ENCODE measurements at regions not wholly inside any gene's neighbourhood (a gene's known extent, or its start where the extent isn't known, plus 50 kb on each side); places are given as distances from the start of the nearest gene placed in this dataset.

DNA sequence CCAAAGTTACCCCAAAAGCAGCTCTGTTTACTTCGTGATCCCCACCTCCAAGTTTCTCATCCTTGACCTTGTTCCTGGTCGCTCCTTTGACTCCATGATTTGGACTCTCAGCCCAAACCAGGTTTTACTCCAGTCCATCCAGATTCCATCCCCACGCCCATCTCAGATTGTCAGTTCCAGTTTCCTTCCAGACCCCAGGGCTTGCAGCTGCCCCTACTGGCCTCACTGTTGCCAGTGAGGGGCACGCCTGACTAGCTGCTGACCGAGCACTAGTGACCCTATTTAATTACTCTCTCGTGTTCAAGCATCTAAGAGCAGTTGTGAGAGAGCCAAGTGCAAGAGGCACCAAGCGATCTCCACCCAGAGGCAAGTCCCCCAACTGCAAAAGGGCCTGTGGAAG is 155.1 kb upstream of the FUT8 start:
- Mint-ChIP-seq H3K9me3 (peaks cover 14% of the 10 kb centered on the region), H3K27me3 (ENCODE audit: low read depth) (peaks cover 5% of the 10 kb centered on the region), H3K36me3 (ENCODE audit: low read depth) (peaks cover 6% of the 10 kb centered on the region), H3K4me3 (no peak overlapping the region), H3K27ac (no peak overlapping the region), H3K4me1 (ENCODE audit: low read depth) (peaks cover 23% of the 10 kb centered on the region)
- no peak for DNase-seq (ENCODE audit: low spot score)

DNA sequence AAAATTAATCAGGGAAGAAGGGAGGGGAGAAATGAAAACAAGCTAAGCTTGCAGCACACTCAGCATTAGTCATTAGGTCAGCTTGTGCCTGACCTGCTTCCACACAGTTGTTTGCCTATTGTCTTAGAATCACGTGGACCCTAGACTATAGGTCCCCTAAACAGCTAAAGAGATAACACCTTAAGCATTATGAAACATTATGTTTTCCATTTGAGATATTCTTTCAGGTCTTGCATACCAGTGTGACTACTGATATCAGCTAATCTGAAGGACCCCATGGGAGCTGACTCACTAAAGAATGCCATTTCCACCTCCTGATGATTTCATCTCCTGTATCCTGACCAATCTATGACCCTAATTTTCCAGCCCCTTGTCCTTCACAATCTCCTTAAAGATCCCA is 154.1 kb upstream of the FUT8 start:
- Mint-ChIP-seq H3K4me3 (no peak overlapping the region), H3K9me3 (peaks cover 14% of the 10 kb centered on the region), H3K36me3 (ENCODE audit: low read depth) (peaks cover 6% of the 10 kb centered on the region), H3K27ac (no peak overlapping the region), H3K4me1 (ENCODE audit: low read depth) (peaks cover 18% of the 10 kb centered on the region), H3K27me3 (ENCODE audit: low read depth) (peaks cover 5% of the 10 kb centered on the region)
- no peak for DNase-seq (ENCODE audit: low spot score)

DNA sequence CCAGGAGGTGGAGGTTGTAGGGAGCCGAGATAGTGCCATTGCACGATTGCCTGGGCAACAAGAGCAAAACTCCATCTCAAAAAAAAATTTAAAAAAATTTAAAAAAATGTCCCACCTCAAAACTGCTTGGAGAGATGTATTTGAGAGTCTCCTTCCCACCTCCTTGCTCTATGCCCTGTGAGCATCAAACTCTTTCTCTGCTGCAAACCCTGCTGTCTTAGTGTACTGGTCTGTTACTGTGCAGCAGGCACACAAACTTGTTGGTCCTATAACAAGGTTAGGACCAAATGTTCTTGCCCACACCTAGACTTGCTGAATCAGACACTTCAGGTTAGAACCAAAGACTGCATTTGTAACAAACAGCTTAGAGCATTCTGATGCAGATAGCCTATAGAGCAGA is 153.5 kb upstream of the FUT8 start:
- Mint-ChIP-seq H3K27me3 (ENCODE audit: low read depth) (peaks cover 5% of the 10 kb centered on the region), H3K4me3 (no peak overlapping the region), H3K4me1 (ENCODE audit: low read depth) (peaks cover 18% of the 10 kb centered on the region), H3K27ac (no peak overlapping the region), H3K36me3 (ENCODE audit: low read depth) (peaks cover 6% of the 10 kb centered on the region), H3K9me3 (peaks cover 14% of the 10 kb centered on the region)
- no peak for DNase-seq (ENCODE audit: low spot score)

DNA sequence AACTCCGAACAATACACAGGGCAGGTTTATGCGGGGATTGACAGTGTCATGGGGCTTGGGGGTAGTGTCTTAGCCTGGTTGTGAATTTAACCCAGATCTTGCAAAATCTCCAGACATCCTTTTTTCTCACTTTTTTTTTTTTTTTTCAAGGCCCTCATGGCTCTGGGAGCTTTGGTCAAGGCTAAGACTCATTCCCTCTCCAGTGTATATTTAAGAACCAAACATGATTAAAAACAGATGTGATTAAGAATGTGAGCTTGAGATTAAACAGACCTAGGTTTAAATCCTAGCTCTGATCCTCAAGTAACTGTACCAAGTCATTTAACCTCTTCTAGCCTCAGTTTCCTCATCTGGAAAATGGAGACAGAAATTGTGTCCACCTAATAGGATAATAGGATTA is 151.7 kb upstream of the FUT8 start:
- DNase-seq (ENCODE audit: low spot score): no peak
- peaks cover 14% of the 10 kb centered on the region for H3K9me3 Mint-ChIP-seq
- no peak overlapping the region for H3K4me3 Mint-ChIP-seq
- peaks cover 6% of the 10 kb centered on the region for H3K36me3 Mint-ChIP-seq (ENCODE audit: low read depth)
- H3K4me1 Mint-ChIP-seq (ENCODE audit: low read depth): peaks cover 10% of the 10 kb centered on the region
- H3K27me3 Mint-ChIP-seq (ENCODE audit: low read depth): peaks cover 5% of the 10 kb centered on the region
- H3K27ac Mint-ChIP-seq: no peak overlapping the region

DNA sequence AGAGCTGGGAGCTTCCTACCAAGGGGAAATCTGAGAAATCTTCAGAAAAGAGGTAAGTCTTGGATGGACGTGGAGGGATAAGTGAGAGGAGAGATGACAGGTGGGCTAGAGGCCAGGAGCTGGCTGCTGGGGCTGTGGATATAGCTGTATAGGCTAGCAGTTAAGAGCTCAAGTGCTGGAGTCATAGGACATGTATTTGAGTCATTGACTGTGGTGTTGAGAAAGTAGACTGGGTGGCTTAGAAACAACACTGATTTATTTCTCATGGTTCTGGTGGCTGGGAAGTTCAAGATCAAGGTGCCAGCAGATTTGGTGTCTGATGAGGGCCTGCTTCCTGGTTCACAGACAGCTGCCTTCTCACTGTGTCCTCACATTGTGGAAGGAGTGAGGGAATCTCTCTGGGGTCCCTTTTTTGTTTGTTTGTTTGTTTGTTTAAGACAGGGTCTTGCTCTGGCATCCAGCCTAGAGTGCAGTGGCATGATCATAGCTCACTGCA is 151.1 kb upstream of the FUT8 start:
- peaks cover 7% of the 10 kb centered on the region for H3K4me1 Mint-ChIP-seq (ENCODE audit: low read depth)
- H3K9me3 Mint-ChIP-seq: peaks cover 14% of the 10 kb centered on the region
- H3K4me3 Mint-ChIP-seq: no peak overlapping the region
- no peak for DNase-seq (ENCODE audit: low spot score)
- H3K27me3 Mint-ChIP-seq (ENCODE audit: low read depth): peaks cover 5% of the 10 kb centered on the region
- H3K27ac Mint-ChIP-seq: no peak overlapping the region
- H3K36me3 Mint-ChIP-seq (ENCODE audit: low read depth): peaks cover 6% of the 10 kb centered on the region

DNA sequence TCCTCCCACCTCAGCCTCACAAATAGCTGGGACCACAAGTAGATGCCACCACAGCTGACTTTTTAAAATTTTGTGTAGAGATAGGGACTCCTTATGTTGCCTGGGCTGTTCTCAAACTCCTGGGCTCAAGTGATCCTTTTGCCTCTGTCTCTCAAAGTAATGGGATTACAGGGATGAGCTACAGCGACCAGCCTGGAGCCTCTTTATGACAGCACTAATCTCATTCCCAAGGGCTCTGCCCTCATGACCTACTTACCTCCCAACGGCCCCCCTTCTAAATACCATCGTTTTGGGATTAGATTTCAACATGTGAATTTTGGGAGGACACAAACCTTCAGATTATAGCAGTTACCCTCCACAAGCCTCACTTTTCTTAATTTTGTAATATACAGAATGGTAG is 150.6 kb upstream of the FUT8 start:
- H3K36me3 Mint-ChIP-seq (ENCODE audit: low read depth): peaks cover 6% of the 10 kb centered on the region
- H3K27ac Mint-ChIP-seq: no peak overlapping the region
- peaks cover 14% of the 10 kb centered on the region for H3K9me3 Mint-ChIP-seq
- H3K27me3 Mint-ChIP-seq (ENCODE audit: low read depth): peaks cover 5% of the 10 kb centered on the region
- H3K4me1 Mint-ChIP-seq (ENCODE audit: low read depth): peaks cover 7% of the 10 kb centered on the region
- DNase-seq (ENCODE audit: low spot score): no peak
- no peak overlapping the region for H3K4me3 Mint-ChIP-seq

DNA sequence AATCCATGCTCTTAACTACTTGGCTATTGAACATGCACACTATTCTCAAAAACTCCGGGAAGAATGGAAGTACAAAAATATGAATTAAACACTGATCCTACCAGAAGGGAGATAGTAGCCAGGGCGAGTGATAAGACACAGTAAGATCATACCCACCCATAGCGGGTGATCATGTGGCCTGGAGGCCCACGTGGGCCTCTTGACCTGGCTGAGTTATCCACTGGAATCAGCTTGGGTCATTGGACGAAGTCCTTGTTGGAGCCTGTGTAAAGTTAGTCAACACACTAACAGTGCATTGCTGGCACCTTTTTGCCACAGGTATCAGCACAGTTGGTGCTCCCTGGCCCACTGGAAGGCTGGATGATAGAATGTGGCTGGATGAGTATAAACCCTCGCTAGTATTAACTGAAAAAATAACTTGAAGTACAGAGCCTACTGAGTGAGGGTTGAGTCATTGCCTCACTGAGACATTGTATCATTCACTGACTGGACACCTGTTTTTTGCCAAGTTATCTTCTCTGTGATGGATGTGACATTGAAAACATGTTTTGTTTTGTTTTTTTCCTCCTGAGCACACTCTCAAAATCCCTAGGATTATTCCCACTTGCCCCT is 149.2 kb upstream of the FUT8 start:
- Mint-ChIP-seq H3K9me3 (peaks cover 14% of the 10 kb centered on the region), H3K4me1 (ENCODE audit: low read depth) (peaks cover 7% of the 10 kb centered on the region), H3K27me3 (ENCODE audit: low read depth) (peaks cover 5% of the 10 kb centered on the region), H3K27ac (no peak overlapping the region), H3K4me3 (no peak overlapping the region), H3K36me3 (ENCODE audit: low read depth) (peaks cover 6% of the 10 kb centered on the region)
- DNase-seq (ENCODE audit: low spot score): no peak

DNA sequence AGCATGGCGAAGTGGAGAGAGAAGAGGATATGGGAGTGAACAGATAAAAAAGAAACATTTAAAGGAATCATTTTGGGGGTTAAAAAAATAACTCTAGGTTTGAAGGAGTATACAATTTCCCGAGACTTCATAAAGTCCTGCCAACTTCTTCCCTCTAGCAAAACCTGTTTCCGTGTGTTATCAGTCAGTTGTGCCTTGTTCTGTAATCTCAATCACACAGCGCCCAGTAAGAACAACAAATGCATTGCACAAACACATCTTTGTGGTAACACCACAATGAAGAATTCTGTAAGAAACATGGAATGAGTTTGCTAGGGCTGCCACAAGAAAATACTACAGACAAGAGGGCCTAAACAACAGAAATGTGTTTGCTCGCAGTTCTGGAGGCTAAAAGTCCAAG is 144.7 kb upstream of the FUT8 start:
- Mint-ChIP-seq H3K9me3 (no peaks in the 10 kb centered on the region), H3K27me3 (ENCODE audit: low read depth) (no peaks in the 10 kb centered on the region), H3K4me3 (no peak overlapping the region), H3K27ac (no peak overlapping the region), H3K36me3 (ENCODE audit: low read depth) (no peaks in the 10 kb centered on the region), H3K4me1 (ENCODE audit: low read depth) (peaks cover 4% of the 10 kb centered on the region)
- no peak for DNase-seq (ENCODE audit: low spot score)

DNA sequence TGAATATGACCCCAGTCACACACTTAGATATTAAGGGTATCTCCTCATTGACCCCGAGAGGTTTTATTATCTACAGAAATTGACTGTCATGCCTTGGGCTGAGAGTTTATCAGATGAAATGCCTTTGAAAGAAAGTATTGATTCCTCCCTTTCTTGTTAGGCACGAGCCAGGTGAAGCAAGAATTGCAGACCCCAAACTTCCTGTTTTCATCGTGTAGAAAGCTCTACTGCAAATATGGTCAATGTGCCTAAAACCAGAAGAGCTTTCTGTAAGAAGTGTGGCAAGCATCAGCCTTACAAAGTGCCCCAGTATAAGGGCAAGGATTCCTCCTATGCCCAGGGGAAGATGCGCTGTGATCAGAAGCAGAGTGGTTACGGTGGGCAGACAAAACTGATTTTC is 143.9 kb upstream of the FUT8 start:
- no peak overlapping the region for H3K4me3 Mint-ChIP-seq
- H3K36me3 Mint-ChIP-seq (ENCODE audit: low read depth): no peaks in the 10 kb centered on the region
- H3K9me3 Mint-ChIP-seq: no peaks in the 10 kb centered on the region
- peaks cover 4% of the 10 kb centered on the region for H3K4me1 Mint-ChIP-seq (ENCODE audit: low read depth)
- no peak overlapping the region for H3K27ac Mint-ChIP-seq
- no peaks in the 10 kb centered on the region for H3K27me3 Mint-ChIP-seq (ENCODE audit: low read depth)
- no peak for DNase-seq (ENCODE audit: low spot score)

DNA sequence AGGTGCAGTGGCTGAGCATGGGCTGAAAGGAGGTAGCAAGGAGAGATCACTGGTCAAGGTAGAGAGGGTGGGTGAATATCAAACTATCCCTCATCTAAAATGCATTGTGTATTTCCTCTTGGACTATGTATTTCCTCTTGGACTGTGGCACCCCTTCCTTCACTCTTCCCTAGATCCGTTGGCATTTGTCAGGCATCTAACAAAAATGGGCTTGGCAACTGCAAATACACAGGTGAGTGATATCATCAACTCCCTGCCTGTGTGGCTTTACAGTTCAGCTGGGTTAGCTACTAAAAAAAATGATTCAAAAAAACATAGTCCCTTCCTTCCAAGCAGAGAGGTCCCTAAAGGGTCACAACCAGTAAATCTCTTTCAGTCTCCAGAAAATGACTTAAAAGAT is 142.8 kb upstream of the FUT8 start:
- peaks cover 6% of the 10 kb centered on the region for H3K4me1 Mint-ChIP-seq (ENCODE audit: low read depth)
- no peaks in the 10 kb centered on the region for H3K27me3 Mint-ChIP-seq (ENCODE audit: low read depth)

DNA sequence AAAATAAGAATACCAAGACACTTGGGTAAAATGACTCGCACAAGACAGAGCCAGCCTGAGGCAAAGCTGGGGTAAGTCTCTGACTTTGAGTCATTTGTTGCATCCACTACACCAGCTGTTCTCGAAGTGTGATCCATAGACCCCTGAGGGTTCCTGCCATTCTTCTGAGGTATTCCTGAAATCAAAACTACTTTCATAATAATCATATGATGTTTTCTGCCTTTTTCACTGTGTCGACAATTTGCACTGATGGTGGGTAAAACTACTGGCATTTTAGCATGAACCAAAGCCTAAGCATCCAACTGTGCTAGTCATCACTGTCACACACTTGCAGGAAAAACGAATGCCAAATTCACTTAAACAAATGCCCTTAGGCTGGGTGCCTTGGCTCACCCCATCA is 135.5 kb upstream of the FUT8 start:
- DNase-seq (ENCODE audit: low spot score): no peak
- Mint-ChIP-seq H3K9me3 (no peaks in the 10 kb centered on the region), H3K4me1 (ENCODE audit: low read depth) (peaks cover 6% of the 10 kb centered on the region), H3K27ac (no peak overlapping the region), H3K27me3 (ENCODE audit: low read depth) (no peaks in the 10 kb centered on the region), H3K36me3 (ENCODE audit: low read depth) (no peaks in the 10 kb centered on the region), H3K4me3 (no peak overlapping the region)

More for the DNA sequence above, 142.8 kb upstream of the FUT8 start:
- Mint-ChIP-seq H3K27ac (no peak overlapping the region), H3K9me3 (no peaks in the 10 kb centered on the region), H3K36me3 (ENCODE audit: low read depth) (no peaks in the 10 kb centered on the region), H3K4me3 (no peak overlapping the region)
- no peak for DNase-seq (ENCODE audit: low spot score)

DNA sequence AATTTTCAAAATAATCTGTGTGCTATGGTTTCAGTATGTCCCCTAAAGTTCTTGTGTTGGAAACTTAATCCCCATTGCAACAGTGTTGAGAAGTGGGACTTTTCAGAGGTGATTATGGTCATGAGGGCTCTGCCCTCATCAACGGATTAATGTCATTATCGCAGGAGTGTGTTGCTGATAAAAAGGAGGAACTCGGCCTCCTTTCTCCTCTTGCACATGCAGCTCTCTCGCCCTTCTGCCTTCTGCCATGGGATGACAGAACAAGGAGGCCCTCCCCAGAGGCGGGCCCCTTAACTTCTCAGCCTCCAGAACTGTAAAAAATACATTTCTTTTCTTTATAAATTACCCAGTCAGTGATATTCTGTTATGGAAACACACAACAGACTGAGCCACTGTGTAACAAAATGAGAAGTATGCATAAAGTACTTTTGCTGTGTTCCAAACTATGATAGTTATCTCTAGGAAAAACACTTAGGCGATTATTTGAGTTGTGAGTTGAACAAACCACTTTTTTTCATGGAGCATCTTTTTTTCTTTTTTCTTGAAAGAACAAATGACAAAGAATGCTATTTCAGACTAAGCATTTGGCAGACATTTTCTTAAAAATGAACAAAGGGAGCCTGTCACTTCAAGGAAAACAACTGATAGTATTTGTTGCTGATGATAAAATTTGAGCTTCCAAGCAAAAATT is 134.8 kb upstream of the FUT8 start:
- no peak overlapping the region for H3K4me3 Mint-ChIP-seq

DNA sequence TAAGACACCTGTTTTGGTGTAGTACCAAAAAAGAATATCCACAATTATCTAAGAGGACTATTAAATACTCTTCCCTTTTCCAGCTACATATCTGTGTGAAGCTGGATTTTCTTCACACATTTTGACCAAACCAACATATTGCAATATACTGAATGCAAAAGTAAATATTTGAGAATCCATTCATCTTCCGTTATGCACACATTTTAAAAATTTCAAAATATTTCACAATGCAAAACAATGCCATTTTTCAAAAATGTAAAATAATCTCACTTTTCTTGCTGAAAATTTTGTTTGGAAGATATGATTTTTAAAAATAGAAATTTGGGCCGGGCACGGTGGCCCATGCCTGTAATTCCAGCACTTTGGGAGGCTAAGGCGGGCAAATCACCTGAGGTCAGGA is 133.9 kb upstream of the FUT8 start:
- Mint-ChIP-seq H3K9me3 (no peaks in the 10 kb centered on the region), H3K4me3 (no peak overlapping the region), H3K27me3 (ENCODE audit: low read depth) (no peaks in the 10 kb centered on the region), H3K27ac (no peak overlapping the region), H3K4me1 (ENCODE audit: low read depth) (peaks cover 22% of the 10 kb centered on the region), H3K36me3 (ENCODE audit: low read depth) (no peaks in the 10 kb centered on the region)
- no peak for DNase-seq (ENCODE audit: low spot score)

More for the DNA sequence above, 134.8 kb upstream of the FUT8 start:
- no peak overlapping the region for H3K27ac Mint-ChIP-seq
- peaks cover 13% of the 10 kb centered on the region for H3K4me1 Mint-ChIP-seq (ENCODE audit: low read depth)
- DNase-seq (ENCODE audit: low spot score): no peak
- no peaks in the 10 kb centered on the region for H3K36me3 Mint-ChIP-seq (ENCODE audit: low read depth)
- no peaks in the 10 kb centered on the region for H3K27me3 Mint-ChIP-seq (ENCODE audit: low read depth)
- H3K9me3 Mint-ChIP-seq: no peaks in the 10 kb centered on the region

DNA sequence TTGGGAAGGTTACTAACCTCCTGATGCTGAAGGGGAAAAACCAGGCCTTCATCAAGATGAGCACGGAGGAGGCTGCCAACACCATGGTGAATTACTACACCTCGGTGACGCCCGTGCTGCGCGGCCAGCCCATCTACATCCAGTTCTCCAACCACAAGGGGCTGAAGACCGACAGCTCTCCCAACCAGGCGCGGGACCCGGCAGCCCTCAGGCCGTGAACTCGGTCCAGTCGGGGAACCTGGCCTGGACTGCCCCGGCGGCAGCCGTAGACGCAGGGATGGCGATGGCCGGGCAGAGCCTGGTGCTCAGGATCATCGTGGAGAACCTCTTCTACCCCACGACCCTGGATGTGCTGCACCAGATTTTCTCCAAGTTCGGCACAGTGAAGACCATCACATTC is 133.0 kb upstream of the FUT8 start:
- Mint-ChIP-seq H3K27me3 (ENCODE audit: low read depth) (no peaks in the 10 kb centered on the region), H3K4me3 (no peak overlapping the region), H3K27ac (no peak overlapping the region), H3K9me3 (no peaks in the 10 kb centered on the region), H3K36me3 (ENCODE audit: low read depth) (no peaks in the 10 kb centered on the region), H3K4me1 (ENCODE audit: low read depth) (peaks cover 24% of the 10 kb centered on the region)
- no peak for DNase-seq (ENCODE audit: low spot score)

DNA sequence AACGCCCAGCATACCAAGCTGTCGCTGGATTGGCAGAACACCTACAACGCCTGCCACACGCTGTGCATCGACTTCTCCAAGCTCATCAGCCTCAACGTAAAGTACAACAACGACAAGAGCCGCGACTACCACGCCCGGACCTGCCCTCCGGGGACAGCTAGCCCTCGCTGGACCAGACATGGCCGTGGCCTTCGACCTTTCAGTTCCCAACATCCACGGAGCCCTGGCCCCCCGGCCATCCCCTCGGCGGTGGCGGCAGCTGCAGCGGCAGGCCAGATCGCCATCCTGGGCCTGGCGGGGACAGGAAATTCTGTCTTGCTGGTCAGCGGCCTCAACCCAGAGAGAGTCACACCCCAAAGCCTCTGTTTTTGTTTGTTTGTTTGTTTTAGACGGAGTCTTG is 132.6 kb upstream of the FUT8 start:
- Mint-ChIP-seq H3K36me3 (ENCODE audit: low read depth) (no peaks in the 10 kb centered on the region), H3K9me3 (no peaks in the 10 kb centered on the region), H3K4me1 (ENCODE audit: low read depth) (peaks cover 26% of the 10 kb centered on the region), H3K27ac (no peak overlapping the region), H3K27me3 (ENCODE audit: low read depth) (no peaks in the 10 kb centered on the region), H3K4me3 (no peak overlapping the region)
- DNase-seq (ENCODE audit: low spot score): no peak

Data from T-helper 2 cell treated with Interferon-gamma antibody and Interleukin-4, amounts not matched to agents 5 μg/mL and 100 μg/mL, for 36 hours (primary cell).